G401.6 (cell line): ENCODE measurements at regions not wholly inside any gene's neighbourhood (a gene's known extent, or its start where the extent isn't known, plus 50 kb on each side); places are given as distances from the start of the nearest gene placed in this dataset.
"Not testable (repeated sequence)": the region's sequence is repeated elsewhere in the genome, so short reads cannot be mapped to it uniquely, and the experiment has no call there.

Experiments
- FAIRE-seq: peaks from 2 replicates; lab custom pipeline; 2012; peaks lifted over from hg19 to GRCh38; lab: Jason Lieb, UNC

DNA sequence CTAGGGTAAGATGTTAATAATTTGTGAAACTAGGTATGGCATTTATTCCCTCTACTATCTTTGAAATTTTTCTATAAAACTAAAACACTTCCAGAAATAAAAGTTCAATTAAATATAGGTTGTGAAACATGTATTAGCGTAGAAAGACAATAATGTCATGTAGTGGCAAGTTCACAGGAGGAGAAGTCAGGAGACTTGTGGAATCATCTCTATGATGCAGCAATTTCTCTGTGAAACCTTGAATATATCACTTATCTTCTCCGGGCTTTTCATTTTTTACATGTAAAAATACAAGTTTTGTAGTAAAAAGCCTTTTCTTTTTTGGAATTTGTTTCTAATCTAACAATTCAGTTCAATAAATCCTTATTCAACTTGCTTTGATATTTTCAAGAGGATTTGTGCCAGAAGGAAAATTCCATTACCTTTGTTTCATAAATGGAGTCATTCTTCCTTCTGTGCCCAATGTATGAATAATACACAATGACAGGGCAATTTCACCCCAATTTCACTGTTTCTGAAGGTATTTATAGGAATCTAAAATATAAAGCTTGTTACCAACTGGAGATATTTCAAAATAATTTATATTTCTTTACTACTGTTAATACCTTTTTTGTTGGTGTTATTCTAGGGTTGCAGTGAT is 758.3 kb downstream of the FAM181B start:
- no peak for FAIRE-seq

- FAIRE-seq = no peak
These were observed 762.8 kb downstream of the FAM181B start for GRCh38 chr11:81970886-81971285.

DNA sequence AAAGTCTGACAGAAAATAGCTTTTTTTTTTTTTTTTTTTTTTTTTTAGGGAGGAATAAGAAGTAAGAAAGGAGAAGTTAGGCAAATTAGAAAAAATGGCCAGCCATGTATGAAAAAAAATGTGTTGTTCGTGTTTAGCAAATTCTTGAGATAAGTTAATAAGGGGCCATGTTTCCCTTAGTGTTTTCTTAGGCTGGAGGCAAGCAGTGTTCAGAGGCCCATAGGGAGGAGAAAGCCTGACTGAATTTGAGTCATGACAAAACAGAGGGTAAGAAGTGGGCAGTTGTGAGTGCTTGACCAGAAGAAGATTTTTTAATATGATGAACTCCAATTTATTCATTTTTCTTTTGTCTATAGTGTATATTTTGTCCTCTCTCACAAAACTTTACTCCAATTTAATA is 766.4 kb downstream of the FAM181B start:
- FAIRE-seq = no peak

DNA sequence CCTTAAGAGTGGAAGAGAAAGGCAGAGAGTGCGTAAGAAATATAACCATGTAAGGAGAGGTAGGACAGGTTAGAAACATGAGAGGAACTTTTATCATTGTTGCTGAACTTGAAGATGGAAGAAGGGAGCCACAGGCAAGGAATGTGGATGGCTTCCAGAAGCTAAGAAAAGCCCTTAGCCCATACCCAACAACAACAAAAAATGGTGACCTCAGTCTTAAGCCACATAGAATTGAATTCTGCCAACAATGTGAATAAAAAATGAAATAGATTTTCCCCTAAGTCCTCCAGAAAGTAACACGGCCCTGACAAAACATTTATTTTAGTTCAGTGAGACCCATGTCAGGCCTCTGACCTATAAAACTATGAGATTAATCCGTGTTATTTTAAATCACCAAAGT is 767.3 kb downstream of the FAM181B start:
- FAIRE-seq = no peak

DNA sequence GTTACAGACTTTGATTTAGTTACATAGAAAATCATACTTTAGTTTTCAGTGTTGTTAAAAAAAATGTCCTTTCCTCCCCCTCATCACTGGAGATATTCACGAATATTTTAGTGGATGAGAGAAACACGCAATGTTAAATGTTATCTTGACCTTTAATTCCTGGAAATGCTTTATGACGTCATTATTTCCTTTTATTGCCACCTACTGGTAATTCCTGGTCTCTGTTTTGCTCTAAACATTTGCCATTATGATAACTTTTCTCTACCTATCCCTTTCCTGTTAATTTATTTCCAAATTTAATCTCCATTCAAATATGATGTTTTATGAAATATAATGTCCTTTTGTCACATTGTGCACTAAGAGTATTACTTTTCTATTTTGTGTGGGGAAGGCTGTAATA is 770.6 kb downstream of the FAM181B start:
- FAIRE-seq = peak; percentile 39

DNA sequence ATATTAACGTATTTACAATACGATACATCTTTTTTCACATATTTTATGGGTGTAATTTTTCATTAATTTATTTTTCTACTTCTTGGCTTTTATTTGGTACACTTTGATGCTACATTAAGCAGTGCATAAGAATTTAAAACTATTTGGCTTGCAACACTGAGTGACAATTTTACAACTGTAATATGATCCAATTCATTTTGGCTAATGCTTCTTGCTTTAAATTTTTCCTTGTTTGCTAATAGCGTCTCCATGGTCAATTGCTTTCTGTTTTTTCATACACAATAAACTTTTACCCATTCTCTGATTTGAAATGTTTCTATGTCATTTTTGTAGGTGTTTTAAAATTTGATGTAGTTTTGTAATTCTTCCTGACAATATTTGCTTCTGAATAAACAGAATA is 773.2 kb downstream of the FAM181B start:
- FAIRE-seq = no peak

- no peak for FAIRE-seq
These were observed 774.3 kb downstream of the FAM181B start for GRCh38 chr11:81959341-81959740.

GRCh38 chr11:81954301-81954700 is 779.4 kb downstream of the FAM181B start:
- not testable (repeated sequence) for FAIRE-seq

DNA sequence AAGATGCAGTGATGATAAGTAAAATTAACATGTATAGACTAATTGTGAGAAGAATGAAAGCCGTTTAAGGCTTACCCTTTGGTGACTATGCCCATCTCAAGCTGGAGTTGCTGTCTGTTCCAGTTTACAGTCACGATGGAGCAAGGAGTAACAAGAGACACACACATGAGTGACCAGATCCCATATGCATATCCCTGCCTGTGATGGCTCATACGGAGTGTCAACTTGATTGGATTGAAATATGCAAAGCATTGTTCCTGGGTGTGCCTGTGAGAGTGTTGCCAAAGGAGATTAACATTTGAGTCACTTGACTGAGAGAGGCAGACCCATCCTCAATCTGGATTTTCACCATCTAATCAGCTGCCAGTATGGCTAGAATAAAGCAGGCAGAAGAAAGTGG is 786.8 kb downstream of the FAM181B start:
- no peak for FAIRE-seq

DNA sequence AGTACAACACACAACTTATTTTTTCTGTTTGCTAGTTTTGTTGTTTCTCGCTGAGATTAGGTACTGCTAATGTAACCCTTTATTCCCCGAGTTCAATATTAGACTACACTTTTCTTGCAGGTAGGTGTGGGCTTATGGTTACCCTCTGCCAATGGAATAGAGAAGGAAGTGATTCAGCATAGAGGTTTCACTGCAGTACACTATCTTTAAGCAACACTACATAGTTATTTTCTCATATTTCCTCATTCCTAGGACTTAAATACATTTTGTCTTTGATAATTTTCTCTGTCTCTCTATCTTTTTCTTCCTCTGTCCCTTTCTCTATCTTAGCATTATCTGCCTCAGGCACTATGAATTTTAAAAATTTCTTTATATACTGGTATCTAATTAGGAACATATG is 791.0 kb downstream of the FAM181B start:
- no peak for FAIRE-seq

GRCh38 chr11:81941998-81942397 is 791.7 kb downstream of the FAM181B start:
- no peak for FAIRE-seq

DNA sequence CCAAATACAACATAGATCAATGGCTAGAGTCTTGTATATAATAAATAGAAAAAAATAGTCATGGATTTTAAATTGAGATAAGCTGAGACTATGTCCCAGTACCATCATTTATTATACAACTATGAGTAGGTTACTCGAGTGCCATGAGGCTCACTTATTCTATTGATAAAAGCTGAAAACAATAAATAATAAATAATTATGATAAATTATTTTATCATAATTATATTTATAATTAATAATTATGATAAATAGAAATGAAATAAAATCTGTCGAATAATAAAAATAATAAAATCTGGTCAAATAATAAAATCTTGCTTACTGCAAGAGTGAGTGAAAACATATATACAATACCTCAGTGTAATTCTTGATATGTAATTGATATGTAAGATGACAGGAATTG is 801.4 kb downstream of the FAM181B start:
- peak; percentile 46 for FAIRE-seq

DNA sequence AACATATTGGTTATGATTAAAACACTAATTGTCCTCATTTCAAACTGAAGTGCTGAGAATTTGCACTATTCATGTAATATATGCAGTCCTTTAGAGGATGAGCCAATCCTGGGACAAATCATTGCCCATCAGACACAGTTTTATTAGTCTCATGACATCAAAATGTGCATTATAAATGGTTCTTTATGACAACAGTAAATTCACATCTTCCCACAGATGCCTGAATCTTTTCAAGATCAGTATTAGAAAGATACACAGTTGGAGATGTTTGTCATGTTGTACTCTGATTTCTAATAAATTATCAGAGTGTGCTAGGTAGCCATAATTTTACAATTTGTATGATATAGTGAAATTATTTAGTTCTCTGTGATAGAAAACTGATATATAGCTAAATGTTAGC is 813.5 kb downstream of the FAM181B start:
- FAIRE-seq = no peak

GRCh38 chr11:81916451-81916850 is 817.2 kb downstream of the FAM181B start:
- no peak for FAIRE-seq

DNA sequence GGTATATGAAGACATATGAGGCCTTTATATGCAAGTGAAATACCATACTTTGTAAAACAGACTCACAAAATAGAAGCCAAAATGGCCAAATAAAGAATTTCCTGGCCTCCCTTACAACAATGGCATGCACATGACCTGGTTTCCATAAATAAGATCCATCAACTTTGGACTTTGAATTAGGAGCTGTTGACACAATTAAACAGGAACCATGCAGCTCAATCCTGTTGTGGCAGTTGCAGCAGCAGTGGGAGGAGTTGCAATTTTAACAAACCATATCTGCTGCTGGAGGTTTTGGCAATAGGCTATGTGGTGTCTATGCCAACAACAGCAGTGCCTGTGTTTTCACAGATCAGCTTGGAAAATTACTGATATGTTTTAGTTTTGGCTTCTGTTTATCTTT is 818.6 kb downstream of the FAM181B start:
- no peak for FAIRE-seq

DNA sequence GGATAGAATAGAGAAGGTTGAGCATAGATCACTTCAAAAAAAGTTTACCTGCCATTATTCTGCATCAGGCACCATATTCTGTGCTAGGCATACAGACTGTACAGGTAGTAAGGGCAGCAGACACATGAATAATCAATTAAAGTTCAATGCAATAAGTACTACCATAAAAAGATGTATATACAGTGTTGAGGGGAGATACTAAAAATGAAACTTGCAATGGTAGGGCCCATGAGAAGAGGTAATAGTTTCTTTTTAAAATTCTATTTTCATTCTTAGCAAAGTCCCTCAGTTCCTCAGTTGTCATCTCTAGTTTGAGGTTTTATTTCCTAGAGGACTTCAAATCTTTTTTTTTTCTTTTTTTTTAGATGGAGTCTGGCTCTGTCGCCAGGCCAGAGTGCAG is 819.9 kb downstream of the FAM181B start:
- no peak for FAIRE-seq

DNA sequence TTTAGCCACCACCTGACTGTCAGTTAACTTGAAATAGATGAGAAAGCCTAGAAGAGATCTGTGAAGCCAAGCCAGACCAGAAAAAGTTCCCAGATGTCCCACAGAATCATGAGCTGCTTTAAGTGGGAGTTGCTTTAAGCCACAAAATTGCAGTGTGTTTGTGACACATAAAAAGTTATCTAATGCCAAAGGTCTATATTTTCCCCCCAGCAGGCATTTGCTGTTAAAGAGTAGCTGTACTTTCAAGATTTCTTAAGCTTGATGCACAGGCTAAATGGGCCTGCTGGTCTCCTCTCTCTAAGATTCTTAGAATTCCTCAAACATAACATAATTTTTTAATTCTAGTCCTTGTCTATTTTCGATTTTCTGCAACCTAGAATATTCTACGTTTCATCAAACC is 825.7 kb downstream of the FAM181B start:
- no peak for FAIRE-seq

DNA sequence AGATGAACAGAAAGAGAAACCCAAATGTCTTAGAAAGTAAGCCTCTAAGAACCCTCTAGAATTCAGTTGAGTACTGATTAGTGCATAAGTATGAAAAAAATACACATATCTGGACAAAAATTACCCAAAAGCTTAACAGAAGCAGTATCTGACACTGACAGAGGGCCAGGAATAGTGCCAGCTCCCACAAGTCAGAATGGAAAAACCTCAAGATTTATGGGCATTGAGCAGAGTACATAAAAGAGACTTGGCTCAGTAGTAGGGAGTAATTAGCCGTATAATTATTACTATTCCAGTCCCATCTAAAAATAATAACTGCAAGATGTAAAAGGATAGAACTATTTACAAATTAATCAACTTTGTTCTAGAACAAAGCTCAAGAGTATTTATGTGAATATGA is 834.5 kb downstream of the FAM181B start:
- FAIRE-seq = no peak

DNA sequence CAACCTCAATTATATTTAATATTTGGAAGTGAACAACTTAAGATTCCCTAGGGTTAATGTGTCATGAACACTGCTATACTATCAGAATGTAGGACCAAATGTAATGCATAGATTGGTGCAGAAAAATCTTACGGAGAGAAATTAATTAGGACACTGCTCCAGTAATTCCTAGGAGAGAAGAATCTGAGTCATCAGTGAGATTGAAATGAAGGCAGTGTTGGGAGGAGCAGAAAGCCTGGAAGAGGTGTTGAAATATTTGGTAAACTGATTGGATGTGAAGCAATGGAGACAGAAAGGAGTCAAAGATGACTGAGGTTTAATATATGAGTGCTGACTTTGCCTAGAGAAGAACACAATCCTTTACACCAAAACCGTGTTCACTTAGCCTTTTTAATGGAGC is 836.0 kb downstream of the FAM181B start:
- no peak for FAIRE-seq

GRCh38 chr11:81895258-81895657 is 838.4 kb downstream of the FAM181B start:
- FAIRE-seq = no peak

DNA sequence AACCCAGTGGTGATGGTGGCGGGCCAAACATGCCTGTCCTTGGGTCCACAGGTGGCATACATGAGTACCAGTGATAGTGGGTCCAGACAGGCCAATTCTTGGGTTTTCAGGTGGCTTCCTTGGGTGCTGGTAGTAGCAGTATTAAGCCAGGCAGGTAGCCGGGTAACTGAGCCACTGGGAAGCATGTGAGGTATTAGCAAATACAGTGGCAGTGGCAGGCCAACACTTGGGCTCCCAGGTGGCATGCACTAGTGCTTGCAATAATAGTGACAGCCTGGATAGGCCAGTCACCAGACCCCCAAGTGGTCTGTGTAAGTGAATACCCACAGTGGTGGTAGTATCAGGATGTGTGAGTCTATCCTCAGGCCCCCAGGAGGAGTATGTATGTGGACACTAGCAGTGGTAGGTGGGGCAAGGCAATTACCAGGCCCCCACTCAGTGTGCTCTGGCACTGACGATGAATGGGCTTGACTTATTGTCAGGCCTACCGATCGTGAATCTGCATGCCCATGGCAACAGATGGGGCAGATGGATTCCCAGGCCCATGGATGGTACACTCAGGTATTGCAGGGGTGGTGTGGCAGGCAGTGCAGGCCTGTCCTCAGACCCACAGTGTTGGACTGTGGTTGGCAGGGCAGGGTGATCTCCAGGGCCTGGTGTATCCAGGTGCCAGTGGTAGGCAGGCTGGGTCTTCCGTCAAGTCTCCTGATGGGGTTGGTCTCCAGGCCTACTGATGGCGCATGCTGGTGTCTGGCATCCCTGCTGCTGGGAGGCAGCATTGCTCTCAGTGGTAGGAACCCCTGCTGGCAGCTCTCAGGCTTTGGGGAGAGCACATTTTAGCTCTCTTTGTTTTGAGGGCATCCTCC is 840.7 kb downstream of the FAM181B start:
- no peak for FAIRE-seq

GRCh38 chr11:81888391-81888790 is 845.3 kb downstream of the FAM181B start:
- FAIRE-seq = no peak

GRCh38 chr11:81887671-81888070 is 846.0 kb downstream of the FAM181B start:
- no peak for FAIRE-seq
